Gastrocnemius medialis (tissue), 4 donors: ENCODE measurements at regions not wholly inside any gene's neighbourhood (a gene's known extent, or its start where the extent isn't known, plus 50 kb on each side); places are given as distances from the start of the nearest gene placed in this dataset.

Experiments used
- CTCF ChIP-seq, 5 experiments: fragments of 450-650 bp in 3 of 5; fragments of 200-600 bp in 2 of 5; sonication (generic) in 2 of 5; IDR thresholded peaks in 4 of 5; conservative IDR thresholded peaks in 1 of 5; 1 replicate in 4 of 5; 2 replicates in 1 of 5; pipeline ENCODE4 v1.5.1; 2016 to 2019; ENCODE audit warnings: antibody characterized with exemption in 5 of 5, mild to moderate bottlenecking in 3 of 5, moderate library complexity in 3 of 5
- POLR2A ChIP-seq, 2 donors: fragments of 450-650 bp; IDR thresholded peaks; one replicate each; pipeline ENCODE4 v1.6.1; 2017; ENCODE audit warnings: antibody characterized with exemption in 2 of 2, mild to moderate bottlenecking in 2 of 2, moderate library complexity in 2 of 2

- TF ChIP-seq CTCF (IDR thresholded peaks at IDR 0.05 in 4 of 5, conservative IDR thresholded peaks at IDR 0.05 in 1 of 5): no peak
- TF ChIP-seq POLR2A (IDR thresholded peaks at IDR 0.05): no peak
These were observed 120.3 kb downstream of the ASB7 start for GRCh38 chr15:100722551-100723314.
